ENCODE measurements at regions not wholly inside any gene's neighbourhood (a gene's known extent, or its start where the extent isn't known, plus 50 kb on each side); places are given as distances from the start of the nearest gene placed in this dataset.
"Not testable (repeated sequence)": the region's sequence is repeated elsewhere in the genome, so short reads cannot be mapped to it uniquely, and the experiment has no call there.

- not testable (repeated sequence) for TF ChIP-seq CTCF (IDR thresholded peaks at IDR 0.05); KAT7 (CRISPR knock-in tag; IDR thresholded peaks at IDR 0.05; ENCODE audit: borderline replicate concordance); ZBTB43 (CRISPR knock-in tag; IDR thresholded peaks at IDR 0.05); MLX (CRISPR knock-in tag; IDR thresholded peaks at IDR 0.05)
These were observed 265.1 kb downstream of the ANTXR2 start for GRCh38 chr4:79807933-79808332.
